ENCODE measurements at regions not wholly inside any gene's neighbourhood (a gene's known extent, or its start where the extent isn't known, plus 50 kb on each side); places are given as distances from the start of the nearest gene placed in this dataset.
A peak's percentile ranks its signal among the peaks of the same experiment; 100 is the strongest.

DNA sequence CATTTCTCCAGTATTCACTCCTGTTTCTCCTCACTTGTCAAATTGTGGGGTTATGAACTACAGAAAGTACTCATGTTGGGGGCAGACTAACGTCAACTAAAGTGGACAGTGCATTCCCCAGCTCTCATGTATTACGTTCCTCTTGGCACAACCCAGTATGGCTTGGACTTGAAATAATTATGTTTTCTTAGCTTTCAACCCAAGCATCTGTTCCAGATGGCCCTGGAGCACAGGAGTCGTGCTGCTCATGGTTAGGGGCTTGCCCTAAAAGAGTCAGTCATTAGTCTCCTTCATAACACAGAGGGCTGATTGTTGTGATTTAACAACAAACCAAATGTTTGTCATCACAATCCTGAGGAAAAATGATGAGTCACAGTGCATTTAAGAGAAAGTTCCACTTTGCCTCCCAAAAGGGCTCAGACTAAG is 154.4 kb downstream of the RPAP3 start:
- TF ChIP-seq, protein P1, sequence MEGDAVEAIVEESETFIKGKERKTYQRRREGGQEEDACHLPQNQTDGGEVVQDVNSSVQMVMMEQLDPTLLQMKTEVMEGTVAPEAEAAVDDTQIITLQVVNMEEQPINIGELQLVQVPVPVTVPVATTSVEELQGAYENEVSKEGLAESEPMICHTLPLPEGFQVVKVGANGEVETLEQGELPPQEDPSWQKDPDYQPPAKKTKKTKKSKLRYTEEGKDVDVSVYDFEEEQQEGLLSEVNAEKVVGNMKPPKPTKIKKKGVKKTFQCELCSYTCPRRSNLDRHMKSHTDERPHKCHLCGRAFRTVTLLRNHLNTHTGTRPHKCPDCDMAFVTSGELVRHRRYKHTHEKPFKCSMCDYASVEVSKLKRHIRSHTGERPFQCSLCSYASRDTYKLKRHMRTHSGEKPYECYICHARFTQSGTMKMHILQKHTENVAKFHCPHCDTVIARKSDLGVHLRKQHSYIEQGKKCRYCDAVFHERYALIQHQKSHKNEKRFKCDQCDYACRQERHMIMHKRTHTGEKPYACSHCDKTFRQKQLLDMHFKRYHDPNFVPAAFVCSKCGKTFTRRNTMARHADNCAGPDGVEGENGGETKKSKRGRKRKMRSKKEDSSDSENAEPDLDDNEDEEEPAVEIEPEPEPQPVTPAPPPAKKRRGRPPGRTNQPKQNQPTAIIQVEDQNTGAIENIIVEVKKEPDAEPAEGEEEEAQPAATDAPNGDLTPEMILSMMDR (conservative IDR thresholded peaks at IDR 0.05; ENCODE audit: low read depth, low read length) = no peak
- peak; percentile 70 for TF ChIP-seq NFE2L2 (IDR thresholded peaks at IDR 0.05; ENCODE audit: low read depth, low read length)
- TF ChIP-seq RAD21 (IDR thresholded peaks at IDR 0.05; ENCODE audit: low read length) = no peak
- Histone ChIP-seq H3K9ac (ENCODE audit: low read depth, low read length) (no peak overlapping the region), H3K4ac (ENCODE audit: low read depth, low read length) (no peak overlapping the region), H2AK5ac (ENCODE audit: low read depth, low read length) (no peak overlapping the region), H3K4me2 (ENCODE audit: low read depth, low read length) (no peak overlapping the region), H2AK9ac (replicated peaks; ENCODE audit: low read depth, low read length, poor library complexity) (no peak overlapping the region), H2BK15ac (ENCODE audit: low read depth, low read length) (no peak overlapping the region), H4K20me1 (ENCODE audit: insufficient read depth, low read length) (no peaks in the 10 kb centered on the region), H3K4me1 (ENCODE audit: control insufficient read depth, insufficient read depth, low read length) (no peaks in the 10 kb centered on the region), H4K5ac (ENCODE audit: low read depth, low read length) (no peak overlapping the region), H2BK120ac (ENCODE audit: low read depth, low read length) (no peak overlapping the region), H3K9me1 (ENCODE audit: insufficient read depth, low read length) (no peaks in the 10 kb centered on the region), H3K56ac (ENCODE audit: extremely low read depth, insufficient read depth, low read length) (no peak overlapping the region), H3K79me1 (ENCODE audit: low read depth in 1 of 2, low read length in 2 of 2) (no peaks in the 10 kb centered on the region), H3K36me3 (ENCODE audit: control insufficient read depth, insufficient read depth, low read length) (no peaks in the 10 kb centered on the region), H3K9me3 (ENCODE audit: control insufficient read depth, insufficient read depth, low read length) (peaks cover 4% of the 10 kb centered on the region), H3K14ac (replicated peaks; ENCODE audit: low read depth, low read length) (no peak overlapping the region), H3K27me3 (ENCODE audit: control insufficient read depth, insufficient read depth, low read length) (peaks cover 2% of the 10 kb centered on the region), H2BK20ac (ENCODE audit: low read depth, low read length) (no peak overlapping the region), H3K4me3 (ENCODE audit: insufficient read depth, low read depth, low read length) (no peak overlapping the region), H3K23ac (ENCODE audit: low read depth, low read length) (no peak overlapping the region), H3K27ac (ENCODE audit: insufficient read depth, low read length) (no peak overlapping the region), H3K18ac (ENCODE audit: low read depth, low read length) (no peak overlapping the region), H4K8ac (ENCODE audit: low read depth in 2 of 2, low read length in 2 of 2) (no peak overlapping the region), H2BK5ac (ENCODE audit: low read depth, low read length, poor library complexity, severe bottlenecking) (no peak overlapping the region), H4K91ac (ENCODE audit: insufficient read depth, low read depth, low read length) (no peak overlapping the region), H2AFZ (replicated peaks; ENCODE audit: low read length, poor library complexity) (no peak overlapping the region)
- ATAC-seq (ENCODE audit: low read depth) (peak; percentile 32; the same call in 1 of the 2 replicates), DNase-seq (peak; percentile 23)
- no TSS peak for BruUV-seq (replicated peaks)
- ChIA-PET POLR2A (ENCODE audit: unreplicated experiment) (no interaction called here), CTCF (interaction anchor here (0.7 kb wide), 1 partner anchor 446 kb away, joined by 4 read pairs; no protein-coding TSS in a partner anchor)
- dilution Hi-C loops (cut with HindIII; ENCODE audit: low sequenced_read_pairs, unreplicated experiment) (no loop called here), in situ Hi-C loops (cut with MboI; ENCODE audit: low sequenced_read_pairs) (no loop called here), intact Hi-C loops (cut with micrococcal nuclease) (loop anchor here (10.0 kb wide), 1 partner anchor 1237 kb away; no protein-coding TSS in a partner anchor)
- no CpG with 5 or more reads among the region's 3 CpGs for WGBS, 2 experiments (ENCODE audit: extremely low coverage in 2 of 2, insufficient read length in 1 of 2)
